Skeletal muscle cell (primary cell): ENCODE measurements at regions not wholly inside any gene's neighbourhood (a gene's known extent, or its start where the extent isn't known, plus 50 kb on each side); places are given as distances from the start of the nearest gene placed in this dataset.
A peak's percentile ranks its signal among the peaks of the same experiment; 100 is the strongest.
"Not testable (repeated sequence)": the region's sequence is repeated elsewhere in the genome, so short reads cannot be mapped to it uniquely, and the experiment has no call there.

Source experiments
- DNase-seq: peaks from one replicate; pipeline ENCODE4 v3.0.0-alpha.2; 2010; ENCODE audit warnings: low read depth
- H3K4me3 ChIP-seq: 2 replicates; pipeline ENCODE4 v1.5.1; 2011; ENCODE audit warnings: low read depth, mild to moderate bottlenecking, control low read depth, low read length, moderate library complexity

GRCh38 chr9:22954964-22955363, 508.3 kb downstream of the DMRTA1 start:
- DNase-seq = no peak

GRCh38 chr9:22969350-22969979, 522.8 kb downstream of the DMRTA1 start:
- H3K4me3 ChIP-seq = no peak overlapping the region
- no peak for DNase-seq

More at GRCh38 chr9:22954964-22955363, 508.3 kb downstream of the DMRTA1 start:
- no peak overlapping the region for H3K4me3 ChIP-seq

GRCh38 chr9:22970434-22970975, 523.9 kb downstream of the DMRTA1 start:
- no peak overlapping the region for H3K4me3 ChIP-seq
- DNase-seq = no peak

GRCh38 chr9:22975951-22976350, 529.3 kb downstream of the DMRTA1 start:
- H3K4me3 ChIP-seq = no peak overlapping the region
- DNase-seq = peak; percentile 25

GRCh38 chr9:22976454-22976853, 529.8 kb downstream of the DMRTA1 start:
- DNase-seq = no peak
- no peak overlapping the region for H3K4me3 ChIP-seq

GRCh38 chr9:22980429-22980828, 533.8 kb downstream of the DMRTA1 start:
- not testable (repeated sequence) for H3K4me3 ChIP-seq

GRCh38 chr9:22986556-22986955, 539.9 kb downstream of the DMRTA1 start:
- no peak overlapping the region for H3K4me3 ChIP-seq
- DNase-seq = no peak

More at GRCh38 chr9:22980429-22980828, 533.8 kb downstream of the DMRTA1 start:
- DNase-seq = not testable (repeated sequence)

- no peak overlapping the region for H3K4me3 ChIP-seq
- DNase-seq = no peak
Measured at GRCh38 chr9:22990349-22990748, 543.7 kb downstream of the DMRTA1 start.

GRCh38 chr9:22992780-22993179, 546.2 kb downstream of the DMRTA1 start:
- no peak overlapping the region for H3K4me3 ChIP-seq
- no peak for DNase-seq

GRCh38 chr9:22997923-22998322, 551.3 kb downstream of the DMRTA1 start:
- no peak overlapping the region for H3K4me3 ChIP-seq
- DNase-seq = no peak

- no peak overlapping the region for H3K4me3 ChIP-seq
- DNase-seq = no peak
Measured at GRCh38 chr9:23005156-23005555, 558.5 kb downstream of the DMRTA1 start.

- no peak for DNase-seq
- no peak overlapping the region for H3K4me3 ChIP-seq
Measured at GRCh38 chr9:23006127-23006526, 559.5 kb downstream of the DMRTA1 start.

GRCh38 chr9:23011669-23012068, 565.0 kb downstream of the DMRTA1 start:
- no peak overlapping the region for H3K4me3 ChIP-seq
- no peak for DNase-seq

- no peak for DNase-seq
- no peak overlapping the region for H3K4me3 ChIP-seq
Measured at GRCh38 chr9:23015557-23015956, 568.9 kb downstream of the DMRTA1 start.

GRCh38 chr9:23036416-23036815, 589.8 kb downstream of the DMRTA1 start:
- H3K4me3 ChIP-seq = no peak overlapping the region
- no peak for DNase-seq

- no peak for DNase-seq
- H3K4me3 ChIP-seq = no peak overlapping the region
Measured at GRCh38 chr9:23039402-23039801, 592.8 kb downstream of the DMRTA1 start.

GRCh38 chr9:23041466-23041865, 594.8 kb downstream of the DMRTA1 start:
- no peak overlapping the region for H3K4me3 ChIP-seq
- no peak for DNase-seq

GRCh38 chr9:23044549-23044948, 597.9 kb downstream of the DMRTA1 start:
- DNase-seq = no peak
- no peak overlapping the region for H3K4me3 ChIP-seq

- H3K4me3 ChIP-seq = not testable (repeated sequence)
Measured at GRCh38 chr9:23046026-23046425, 599.4 kb downstream of the DMRTA1 start.

GRCh38 chr9:23050548-23050947, 603.9 kb downstream of the DMRTA1 start:
- DNase-seq = no peak
- H3K4me3 ChIP-seq = no peak overlapping the region

More at GRCh38 chr9:23046026-23046425, 599.4 kb downstream of the DMRTA1 start:
- DNase-seq = not testable (repeated sequence)

GRCh38 chr9:23073136-23073535, 626.5 kb downstream of the DMRTA1 start:
- no peak for DNase-seq
- no peak overlapping the region for H3K4me3 ChIP-seq
